Ascending aorta (tissue), 2 donors: ENCODE measurements at regions not wholly inside any gene's neighbourhood (a gene's known extent, or its start where the extent isn't known, plus 50 kb on each side); places are given as distances from the start of the nearest gene placed in this dataset.

Experiments
- DNase-seq, 2 donors: peaks; one replicate each; pipeline ENCODE4 v3.0.0-alpha.2; 2019; ENCODE audit warnings: low spot score in 2 of 2
- H3K27ac ChIP-seq, 2 donors: fragments of 200-600 bp; sonication (generic); one replicate each; pipeline ENCODE4 v1.5.1; 2016 to 2017; ENCODE audit warnings: mild to moderate bottlenecking in 1 of 2
- H3K27me3 ChIP-seq: fragments of 200-600 bp; sonication (generic); one replicate; pipeline ENCODE4 v1.5.1; 2017
- H3K36me3 ChIP-seq, 2 donors: fragments of 200-600 bp; sonication (generic); one replicate each; pipeline ENCODE4 v1.5.1; 2016
- H3K4me1 ChIP-seq, 2 donors: fragments of 200-600 bp; sonication (generic); one replicate each; pipeline ENCODE4 v1.5.1; 2016 to 2017; ENCODE audit warnings: mild to moderate bottlenecking in 1 of 2
- H3K4me3 ChIP-seq, 2 donors: fragments of 200-600 bp; sonication (generic); one replicate each; pipeline ENCODE4 v1.5.1; 2016 to 2017; ENCODE audit warnings: mild to moderate bottlenecking in 1 of 2
- H3K9me3 ChIP-seq, 2 donors: fragments of 200-600 bp; sonication (generic); one replicate each; pipeline ENCODE4 v1.5.1; 2016
- intact Hi-C: fragments of 100-400 bp; cut with DNase I; formaldehyde crosslinking; loops from one replicate; pipeline ENCODE4 v1.15.1; 2023
- TF ChIP-seq, protein P1 (sequence below), 3 experiments: fragments of 200-600 bp in 2 of 3; fragments of 450-650 bp in 1 of 3; sonication (generic) in 2 of 3; IDR thresholded peaks; one replicate each; pipeline ENCODE4 v1.5.1; 2016 to 2019; ENCODE audit warnings: antibody characterized with exemption in 3 of 3, mild to moderate bottlenecking in 1 of 3, moderate library complexity in 1 of 3

- H3K27me3 ChIP-seq: no peaks in the 10 kb centered on the region
- TF ChIP-seq, protein P1, sequence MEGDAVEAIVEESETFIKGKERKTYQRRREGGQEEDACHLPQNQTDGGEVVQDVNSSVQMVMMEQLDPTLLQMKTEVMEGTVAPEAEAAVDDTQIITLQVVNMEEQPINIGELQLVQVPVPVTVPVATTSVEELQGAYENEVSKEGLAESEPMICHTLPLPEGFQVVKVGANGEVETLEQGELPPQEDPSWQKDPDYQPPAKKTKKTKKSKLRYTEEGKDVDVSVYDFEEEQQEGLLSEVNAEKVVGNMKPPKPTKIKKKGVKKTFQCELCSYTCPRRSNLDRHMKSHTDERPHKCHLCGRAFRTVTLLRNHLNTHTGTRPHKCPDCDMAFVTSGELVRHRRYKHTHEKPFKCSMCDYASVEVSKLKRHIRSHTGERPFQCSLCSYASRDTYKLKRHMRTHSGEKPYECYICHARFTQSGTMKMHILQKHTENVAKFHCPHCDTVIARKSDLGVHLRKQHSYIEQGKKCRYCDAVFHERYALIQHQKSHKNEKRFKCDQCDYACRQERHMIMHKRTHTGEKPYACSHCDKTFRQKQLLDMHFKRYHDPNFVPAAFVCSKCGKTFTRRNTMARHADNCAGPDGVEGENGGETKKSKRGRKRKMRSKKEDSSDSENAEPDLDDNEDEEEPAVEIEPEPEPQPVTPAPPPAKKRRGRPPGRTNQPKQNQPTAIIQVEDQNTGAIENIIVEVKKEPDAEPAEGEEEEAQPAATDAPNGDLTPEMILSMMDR (IDR thresholded peaks at IDR 0.05): no peak
- intact Hi-C loops: loop anchor here (5.0 kb wide), 3 partner anchors 269 to 449 kb away; no protein-coding TSS in a partner anchor
These were observed 279.0 kb downstream of the BCOR start for GRCh38 chrX:39818750-39819149.

DNA sequence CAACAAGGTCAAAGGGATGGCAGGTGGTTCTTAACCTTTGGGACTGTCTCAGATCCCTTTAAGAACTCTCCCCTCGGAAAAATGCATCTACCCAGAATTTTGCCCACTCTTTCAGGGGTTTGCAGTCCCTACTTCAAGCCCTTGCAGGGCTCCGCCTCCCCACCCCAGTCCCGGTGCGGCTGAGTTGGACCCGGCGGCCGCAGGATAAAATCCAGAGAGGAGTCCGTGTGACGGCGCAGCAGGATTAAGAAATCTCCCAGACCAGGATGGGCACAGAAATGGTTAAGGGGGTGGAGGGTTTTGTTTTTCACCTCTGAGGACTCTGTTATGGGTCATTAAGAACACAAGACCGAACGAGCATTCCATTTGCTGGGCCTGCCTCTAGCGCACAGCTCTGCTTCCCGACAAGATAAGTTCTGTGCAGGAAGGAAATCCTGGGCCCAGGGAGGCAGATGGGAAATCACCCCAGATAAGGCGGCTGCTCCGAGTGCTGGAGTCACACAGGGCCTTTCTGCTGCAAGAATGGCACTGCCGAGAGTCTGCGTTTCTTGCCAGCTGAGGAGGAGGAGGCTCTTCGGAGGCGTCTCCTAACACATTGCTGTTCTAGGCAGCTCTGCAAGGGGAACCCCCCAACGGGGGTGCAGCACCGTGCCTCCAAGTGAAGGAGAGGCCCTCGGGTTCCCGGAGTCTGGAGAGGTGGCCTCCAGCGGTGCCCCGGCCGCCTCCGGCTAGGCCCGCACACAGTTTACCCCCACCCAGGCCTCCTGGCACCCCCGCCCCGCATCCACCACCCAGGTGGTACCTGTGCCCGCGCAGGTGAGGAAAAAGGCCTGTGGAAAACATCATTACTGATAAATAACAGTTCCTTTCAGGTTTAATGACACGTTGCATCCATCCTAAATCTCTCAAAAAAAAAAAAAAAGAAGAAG lies 277.6 kb downstream of the BCOR start:
- Histone ChIP-seq H3K27me3 (no peaks in the 10 kb centered on the region), H3K4me1 (peaks cover 0 to 13% of the 10 kb centered on the region in 2 donors), H3K36me3 (no peaks in the 10 kb centered on the region), H3K27ac (peak overlapping the region in 1 of 2 donors; percentile 27), H3K9me3 (peaks cover 0 to 5% of the 10 kb centered on the region in 2 donors), H3K4me3 (peak overlapping the region; percentile 45 to 68)
- TF ChIP-seq, protein P1 (IDR thresholded peaks at IDR 0.05): no peak
- intact Hi-C loops: loop anchor here (5.0 kb wide), 4 partner anchors 87 to 447 kb away; no protein-coding TSS in a partner anchor
- peak in 1 of 2 donors; percentile 68 for DNase-seq

More at GRCh38 chrX:39818750-39819149, 279.0 kb downstream of the BCOR start:
- Histone ChIP-seq H3K4me1 (peaks cover 0 to 19% of the 10 kb centered on the region in 2 donors), H3K9me3 (peaks cover 0 to 5% of the 10 kb centered on the region in 2 donors), H3K27ac (peak overlapping the region; percentile 62 to 69), H3K36me3 (no peaks in the 10 kb centered on the region), H3K4me3 (no peak overlapping the region)
- DNase-seq: no peak

GRCh38 chrX:39820938-39821708 lies 276.6 kb downstream of the BCOR start:
- Histone ChIP-seq H3K27me3 (no peaks in the 10 kb centered on the region), H3K9me3 (peaks cover 0 to 5% of the 10 kb centered on the region in 2 donors), H3K4me3 (peak overlapping the region; percentile 45 to 68), H3K27ac (peak overlapping the region in 1 of 2 donors; percentile 59), H3K4me1 (peaks cover 0 to 13% of the 10 kb centered on the region in 2 donors), H3K36me3 (no peaks in the 10 kb centered on the region)
- DNase-seq: no peak
- TF ChIP-seq, protein P1 (IDR thresholded peaks at IDR 0.05): no peak
- intact Hi-C loops: loop anchor here (5.0 kb wide), 1 partner anchor 86 kb away; no protein-coding TSS in a partner anchor

GRCh38 chrX:39821709-39822095 lies 276.1 kb downstream of the BCOR start:
- TF ChIP-seq, protein P1 (IDR thresholded peaks at IDR 0.05): no peak
- H3K27me3 ChIP-seq: no peaks in the 10 kb centered on the region
- H3K36me3 ChIP-seq: no peaks in the 10 kb centered on the region
- no peak for DNase-seq
- H3K9me3 ChIP-seq: peaks cover 0 to 5% of the 10 kb centered on the region in 2 donors
- peak overlapping the region in 1 of 2 donors; percentile 59 for H3K27ac ChIP-seq
- H3K4me3 ChIP-seq: peak overlapping the region; percentile 45 to 68
- intact Hi-C loops: loop anchor here (5.0 kb wide), 1 partner anchor 86 kb away; no protein-coding TSS in a partner anchor
- peaks cover 0 to 13% of the 10 kb centered on the region in 2 donors for H3K4me1 ChIP-seq

- Histone ChIP-seq H3K4me1 (peaks cover 0 to 11% of the 10 kb centered on the region in 2 donors), H3K27me3 (no peaks in the 10 kb centered on the region), H3K9me3 (peaks cover 0 to 5% of the 10 kb centered on the region in 2 donors), H3K4me3 (no peak overlapping the region), H3K36me3 (no peaks in the 10 kb centered on the region), H3K27ac (no peak overlapping the region)
- TF ChIP-seq, protein P1 (IDR thresholded peaks at IDR 0.05): no peak
- intact Hi-C loops: loop anchor here (5.0 kb wide), 1 partner anchor 85 kb away; no protein-coding TSS in a partner anchor
- DNase-seq: no peak
These were observed 275.5 kb downstream of the BCOR start for GRCh38 chrX:39822133-39822748.
